Hepatocyte (in vitro differentiated cells): ENCODE measurements at regions not wholly inside any gene's neighbourhood (a gene's known extent, or its start where the extent isn't known, plus 50 kb on each side); places are given as distances from the start of the nearest gene placed in this dataset.
A peak's percentile ranks its signal among the peaks of the same experiment; 100 is the strongest.

Experiments
- EZH2 ChIP-seq: fragments of 200-600 bp; sonication (generic); IDR thresholded peaks from 2 replicates; pipeline ENCODE4 v1.6.1; 2016; ENCODE audit warnings: antibody characterized with exemption, mild to moderate bottlenecking, borderline replicate concordance
- TF ChIP-seq, protein P1 (sequence below): fragments of 200-600 bp; sonication (generic); IDR thresholded peaks from 2 replicates; pipeline ENCODE4 v1.5.1; 2016; ENCODE audit warnings: antibody characterized with exemption, mild to moderate bottlenecking; ENCODE audit not compliant: poor library complexity

DNA sequence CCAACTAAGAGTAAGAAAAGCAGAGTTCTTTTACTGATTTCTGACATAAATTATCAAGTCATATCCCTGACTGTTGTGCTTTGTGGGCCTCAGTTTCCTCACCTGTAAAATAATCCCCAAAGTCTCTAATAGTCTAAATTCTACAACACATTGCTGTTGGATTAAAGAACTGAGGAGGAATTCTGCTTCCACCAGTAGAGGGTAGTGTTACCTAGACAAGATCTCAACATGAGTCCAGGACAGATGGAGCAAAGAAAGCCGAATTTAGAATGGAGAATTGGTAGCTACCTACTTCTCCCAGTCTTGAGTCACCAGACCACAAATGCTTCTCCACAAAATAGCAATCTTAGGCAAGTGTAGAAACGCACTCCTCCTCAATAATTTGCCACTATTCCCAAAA is 462.5 kb upstream of the FSHR start:
- TF ChIP-seq, protein P1, sequence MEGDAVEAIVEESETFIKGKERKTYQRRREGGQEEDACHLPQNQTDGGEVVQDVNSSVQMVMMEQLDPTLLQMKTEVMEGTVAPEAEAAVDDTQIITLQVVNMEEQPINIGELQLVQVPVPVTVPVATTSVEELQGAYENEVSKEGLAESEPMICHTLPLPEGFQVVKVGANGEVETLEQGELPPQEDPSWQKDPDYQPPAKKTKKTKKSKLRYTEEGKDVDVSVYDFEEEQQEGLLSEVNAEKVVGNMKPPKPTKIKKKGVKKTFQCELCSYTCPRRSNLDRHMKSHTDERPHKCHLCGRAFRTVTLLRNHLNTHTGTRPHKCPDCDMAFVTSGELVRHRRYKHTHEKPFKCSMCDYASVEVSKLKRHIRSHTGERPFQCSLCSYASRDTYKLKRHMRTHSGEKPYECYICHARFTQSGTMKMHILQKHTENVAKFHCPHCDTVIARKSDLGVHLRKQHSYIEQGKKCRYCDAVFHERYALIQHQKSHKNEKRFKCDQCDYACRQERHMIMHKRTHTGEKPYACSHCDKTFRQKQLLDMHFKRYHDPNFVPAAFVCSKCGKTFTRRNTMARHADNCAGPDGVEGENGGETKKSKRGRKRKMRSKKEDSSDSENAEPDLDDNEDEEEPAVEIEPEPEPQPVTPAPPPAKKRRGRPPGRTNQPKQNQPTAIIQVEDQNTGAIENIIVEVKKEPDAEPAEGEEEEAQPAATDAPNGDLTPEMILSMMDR = peak; percentile 62
- no peak for TF ChIP-seq EZH2
